Neural cell (in vitro differentiated cells): ENCODE measurements at regions not wholly inside any gene's neighbourhood (a gene's known extent, or its start where the extent isn't known, plus 50 kb on each side); places are given as distances from the start of the nearest gene placed in this dataset.

Experiments
- H2AFZ ChIP-seq: fragments of 200-600, 300-800 bp; sonication (generic), shearing (Covaris generic); 2 replicates; pipeline ENCODE4 v1.6.0; 2014; ENCODE audit warnings: low read depth, mild to moderate bottlenecking, antibody characterized with exemption, low read length, moderate library complexity
- H3F3A ChIP-seq: fragments of 200-600 bp; shearing (Covaris generic); 2 replicates; pipeline ENCODE4 v1.6.1; 2016; ENCODE audit warnings: mild to moderate bottlenecking, moderate library complexity, mixed read lengths, antibody characterized with exemption, low read length; ENCODE audit not compliant: insufficient read depth, poor library complexity, severe bottlenecking
- H3K27ac ChIP-seq: fragments of 200-600, 300-800 bp; sonication (generic), shearing (Covaris generic); 2 replicates; pipeline ENCODE4 v1.5.1; 2014; ENCODE audit warnings: mild to moderate bottlenecking, low read length, moderate library complexity
- H3K27me3 ChIP-seq: fragments of 300-800, 200-600 bp; sonication (generic), shearing (Covaris generic); 2 replicates; pipeline ENCODE4 v1.6.0; 2014; ENCODE audit warnings: mild to moderate bottlenecking, low read depth, low read length, moderate library complexity; ENCODE audit not compliant: insufficient read depth
- H3K36me3 ChIP-seq: fragments of 300-800, 200-600 bp; sonication (generic), shearing (Covaris generic); 2 replicates; pipeline ENCODE4 v1.5.1; 2014; ENCODE audit warnings: mild to moderate bottlenecking, antibody characterized with exemption, low read length, moderate library complexity; ENCODE audit not compliant: insufficient read depth
- H3K4me2 ChIP-seq: fragments of 300-800, 200-600 bp; sonication (generic), shearing (Covaris generic); 2 replicates; pipeline ENCODE4 v1.6.0; 2014; ENCODE audit warnings: mild to moderate bottlenecking, low read length
- H3K4me3 ChIP-seq: fragments of 300-800, 200-600 bp; sonication (generic), shearing (Covaris generic); 2 replicates; pipeline ENCODE4 v1.5.1; 2014; ENCODE audit warnings: mild to moderate bottlenecking, low read length, moderate library complexity
- H3K79me2 ChIP-seq: fragments of 200-600 bp; shearing (Covaris generic); replicated peaks from 2 replicates; pipeline ENCODE4 v1.6.0; 2014; ENCODE audit warnings: mild to moderate bottlenecking, low read length, moderate library complexity; ENCODE audit not compliant: insufficient read depth
- H3K9ac ChIP-seq: fragments of 300-800, 200-600 bp; sonication (generic), shearing (Covaris generic); 2 replicates; pipeline ENCODE4 v1.6.1; 2016; ENCODE audit warnings: mild to moderate bottlenecking, low read length, mixed read lengths
- H3K9me2 ChIP-seq: fragments of 200-600 bp; shearing (Covaris generic); 2 replicates; pipeline ENCODE4 v1.6.1; 2016; ENCODE audit warnings: mild to moderate bottlenecking, low read length, mixed read lengths; ENCODE audit not compliant: insufficient read depth
- H3K9me3 ChIP-seq: fragments of 200-600, 300-800 bp; sonication (generic), shearing (Covaris generic); 2 replicates; pipeline ENCODE4 v1.6.1; 2016; ENCODE audit warnings: mild to moderate bottlenecking, mixed run types, low read length, moderate library complexity, mixed read lengths
- H4K20me1 ChIP-seq: fragments of 200-600 bp; shearing (Covaris generic); 2 replicates; pipeline ENCODE4 v1.6.1; 2016; ENCODE audit warnings: mild to moderate bottlenecking, mixed run types; ENCODE audit not compliant: insufficient read depth
- EP300 ChIP-seq: fragments of 450-650 bp; conservative IDR thresholded peaks from 2 replicates; pipeline ENCODE4 v1.6.1; 2014; ENCODE audit warnings: antibody characterized with exemption, mild to moderate bottlenecking, moderate library complexity; ENCODE audit not compliant: poor library complexity, severe bottlenecking
- EZH2 ChIP-seq: fragments of 200-600, 300-800 bp; shearing (Covaris generic), sonication (generic); IDR thresholded peaks from 2 replicates; pipeline ENCODE4 v1.6.1; 2014; ENCODE audit warnings: antibody characterized with exemption, low read length, borderline replicate concordance, mild to moderate bottlenecking; ENCODE audit not compliant: insufficient read depth, poor library complexity, severe bottlenecking
- MXI1 ChIP-seq: fragments of 450-650 bp; conservative IDR thresholded peaks from 2 replicates; pipeline ENCODE4 v1.6.1; 2014; ENCODE audit warnings: antibody characterized with exemption, mild to moderate bottlenecking; ENCODE audit not compliant: poor library complexity, severe bottlenecking
- POLR2AphosphoS5 ChIP-seq: IDR thresholded peaks from 2 replicates; pipeline ENCODE4 v1.6.1; 2012
- RAD21 ChIP-seq: fragments of 450-650 bp; conservative IDR thresholded peaks from 2 replicates; pipeline ENCODE4 v1.6.1; 2014; ENCODE audit warnings: antibody characterized with exemption, mild to moderate bottlenecking, moderate library complexity
- SMC3 ChIP-seq: fragments of 450-650 bp; conservative IDR thresholded peaks from 2 replicates; pipeline ENCODE4 v1.6.1; 2014; ENCODE audit warnings: antibody characterized with exemption, mild to moderate bottlenecking, moderate library complexity; ENCODE audit not compliant: poor library complexity
- TAF1 ChIP-seq: IDR thresholded peaks from 2 replicates; pipeline ENCODE4 v1.6.1; 2012; ENCODE audit warnings: low read depth
- TF ChIP-seq, protein P1 (sequence below): IDR thresholded peaks from 2 replicates; pipeline ENCODE4 v1.6.1; 2012; ENCODE audit warnings: borderline replicate concordance
- TF ChIP-seq, protein P2 (sequence below): fragments of 450-650 bp; IDR thresholded peaks from 2 replicates; pipeline ENCODE4 v1.5.1; 2014; ENCODE audit warnings: antibody characterized with exemption, mild to moderate bottlenecking, moderate library complexity; ENCODE audit not compliant: poor library complexity, severe bottlenecking

DNA sequence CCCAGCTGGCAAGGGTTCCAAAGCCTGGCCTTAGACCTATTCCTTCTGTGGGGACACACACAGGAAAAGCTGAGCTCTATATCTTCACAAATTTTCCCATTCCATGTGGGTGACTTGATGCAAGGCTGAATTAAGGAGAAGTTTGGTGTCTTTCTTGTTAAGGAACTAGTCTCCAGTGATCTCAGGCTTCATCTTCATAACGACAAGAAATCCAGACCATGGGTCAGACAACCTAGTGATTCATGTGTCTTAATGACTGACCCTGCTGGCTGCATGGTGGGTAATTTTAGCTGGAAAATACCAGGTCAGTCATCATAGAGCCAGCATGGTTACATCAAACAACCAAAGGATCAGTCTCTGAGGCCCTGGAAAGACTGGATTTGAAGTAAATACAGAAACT is 112.7 kb upstream of the SLC4A7 start:
- H4K20me1 ChIP-seq, result no peaks in the 10 kb centered on the region
- no peak overlapping the region for H3K27ac ChIP-seq
- no peaks in the 10 kb centered on the region for H3K9me2 ChIP-seq
- H3K27me3 ChIP-seq, result no peaks in the 10 kb centered on the region
- H3F3A ChIP-seq, result no peaks in the 10 kb centered on the region
- H3K4me2 ChIP-seq, result no peak overlapping the region
- no peak overlapping the region for H2AFZ ChIP-seq
- H3K36me3 ChIP-seq, result no peaks in the 10 kb centered on the region
- H3K79me2 ChIP-seq, result no peaks in the 10 kb centered on the region
- no peak overlapping the region for H3K9ac ChIP-seq
- TF ChIP-seq, protein P1, sequence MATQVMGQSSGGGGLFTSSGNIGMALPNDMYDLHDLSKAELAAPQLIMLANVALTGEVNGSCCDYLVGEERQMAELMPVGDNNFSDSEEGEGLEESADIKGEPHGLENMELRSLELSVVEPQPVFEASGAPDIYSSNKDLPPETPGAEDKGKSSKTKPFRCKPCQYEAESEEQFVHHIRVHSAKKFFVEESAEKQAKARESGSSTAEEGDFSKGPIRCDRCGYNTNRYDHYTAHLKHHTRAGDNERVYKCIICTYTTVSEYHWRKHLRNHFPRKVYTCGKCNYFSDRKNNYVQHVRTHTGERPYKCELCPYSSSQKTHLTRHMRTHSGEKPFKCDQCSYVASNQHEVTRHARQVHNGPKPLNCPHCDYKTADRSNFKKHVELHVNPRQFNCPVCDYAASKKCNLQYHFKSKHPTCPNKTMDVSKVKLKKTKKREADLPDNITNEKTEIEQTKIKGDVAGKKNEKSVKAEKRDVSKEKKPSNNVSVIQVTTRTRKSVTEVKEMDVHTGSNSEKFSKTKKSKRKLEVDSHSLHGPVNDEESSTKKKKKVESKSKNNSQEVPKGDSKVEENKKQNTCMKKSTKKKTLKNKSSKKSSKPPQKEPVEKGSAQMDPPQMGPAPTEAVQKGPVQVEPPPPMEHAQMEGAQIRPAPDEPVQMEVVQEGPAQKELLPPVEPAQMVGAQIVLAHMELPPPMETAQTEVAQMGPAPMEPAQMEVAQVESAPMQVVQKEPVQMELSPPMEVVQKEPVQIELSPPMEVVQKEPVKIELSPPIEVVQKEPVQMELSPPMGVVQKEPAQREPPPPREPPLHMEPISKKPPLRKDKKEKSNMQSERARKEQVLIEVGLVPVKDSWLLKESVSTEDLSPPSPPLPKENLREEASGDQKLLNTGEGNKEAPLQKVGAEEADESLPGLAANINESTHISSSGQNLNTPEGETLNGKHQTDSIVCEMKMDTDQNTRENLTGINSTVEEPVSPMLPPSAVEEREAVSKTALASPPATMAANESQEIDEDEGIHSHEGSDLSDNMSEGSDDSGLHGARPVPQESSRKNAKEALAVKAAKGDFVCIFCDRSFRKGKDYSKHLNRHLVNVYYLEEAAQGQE, result no peak
- TF ChIP-seq POLR2AphosphoS5 (no peak), EZH2 (no peak), RAD21 (no peak), SMC3 (no peak), MXI1 (no peak), TAF1 (no peak), EP300 (no peak)
- TF ChIP-seq, protein P2, sequence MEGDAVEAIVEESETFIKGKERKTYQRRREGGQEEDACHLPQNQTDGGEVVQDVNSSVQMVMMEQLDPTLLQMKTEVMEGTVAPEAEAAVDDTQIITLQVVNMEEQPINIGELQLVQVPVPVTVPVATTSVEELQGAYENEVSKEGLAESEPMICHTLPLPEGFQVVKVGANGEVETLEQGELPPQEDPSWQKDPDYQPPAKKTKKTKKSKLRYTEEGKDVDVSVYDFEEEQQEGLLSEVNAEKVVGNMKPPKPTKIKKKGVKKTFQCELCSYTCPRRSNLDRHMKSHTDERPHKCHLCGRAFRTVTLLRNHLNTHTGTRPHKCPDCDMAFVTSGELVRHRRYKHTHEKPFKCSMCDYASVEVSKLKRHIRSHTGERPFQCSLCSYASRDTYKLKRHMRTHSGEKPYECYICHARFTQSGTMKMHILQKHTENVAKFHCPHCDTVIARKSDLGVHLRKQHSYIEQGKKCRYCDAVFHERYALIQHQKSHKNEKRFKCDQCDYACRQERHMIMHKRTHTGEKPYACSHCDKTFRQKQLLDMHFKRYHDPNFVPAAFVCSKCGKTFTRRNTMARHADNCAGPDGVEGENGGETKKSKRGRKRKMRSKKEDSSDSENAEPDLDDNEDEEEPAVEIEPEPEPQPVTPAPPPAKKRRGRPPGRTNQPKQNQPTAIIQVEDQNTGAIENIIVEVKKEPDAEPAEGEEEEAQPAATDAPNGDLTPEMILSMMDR, result no peak
- no peak overlapping the region for H3K4me3 ChIP-seq
- no peaks in the 10 kb centered on the region for H3K9me3 ChIP-seq

DNA sequence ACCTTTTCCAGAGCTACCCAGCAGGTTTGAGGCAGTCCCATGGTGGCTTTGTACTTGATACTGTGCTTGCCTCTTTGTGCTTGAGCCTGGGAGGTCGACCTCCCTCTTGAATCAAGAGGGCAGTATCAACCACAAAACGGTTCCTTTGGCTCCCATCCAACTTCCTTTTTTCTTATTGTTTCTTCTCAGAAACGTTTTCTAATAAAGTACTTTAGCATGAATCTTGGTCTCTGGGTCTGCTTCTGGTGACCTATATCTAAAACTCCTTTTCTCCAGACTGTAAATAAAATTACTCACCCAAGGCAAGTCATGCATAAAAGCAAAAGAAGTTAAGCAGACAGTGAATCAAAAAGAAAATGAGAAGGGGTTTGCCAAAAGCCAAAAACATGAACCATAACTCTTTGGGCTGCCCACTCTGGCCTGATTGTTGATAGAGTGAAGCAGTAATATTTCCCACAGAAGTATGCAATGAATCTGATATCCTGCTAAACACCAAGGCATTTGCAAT is 112.2 kb upstream of the SLC4A7 start:
- no peak overlapping the region for H3K4me3 ChIP-seq
- H3K9me3 ChIP-seq, result no peaks in the 10 kb centered on the region
- no peaks in the 10 kb centered on the region for H3K27me3 ChIP-seq
- H3K27ac ChIP-seq, result no peak overlapping the region
- no peak overlapping the region for H3K4me2 ChIP-seq
- no peaks in the 10 kb centered on the region for H3F3A ChIP-seq
- H3K9me2 ChIP-seq, result no peaks in the 10 kb centered on the region
- no peak overlapping the region for H3K9ac ChIP-seq
- H3K36me3 ChIP-seq, result no peaks in the 10 kb centered on the region
- H3K79me2 ChIP-seq, result no peaks in the 10 kb centered on the region
- H2AFZ ChIP-seq, result no peak overlapping the region
- H4K20me1 ChIP-seq, result no peaks in the 10 kb centered on the region
- no peak for TF ChIP-seq MXI1
- TF ChIP-seq SMC3, result no peak
- no peak for TF ChIP-seq TAF1
- TF ChIP-seq POLR2AphosphoS5, result no peak
- TF ChIP-seq RAD21, result no peak
- no peak for TF ChIP-seq EP300
